Endothelial cell (in vitro differentiated cells): ENCODE measurements at regions not wholly inside any gene's neighbourhood (a gene's known extent, or its start where the extent isn't known, plus 50 kb on each side); places are given as distances from the start of the nearest gene placed in this dataset.

ENCODE experiments used
- DNase-seq: peaks from one replicate; pipeline ENCODE4 v3.0.0; 2021; ENCODE audit warnings: low spot score
- H3K27ac Mint-ChIP-seq: one replicate; pipeline ENCODE4 v1.8.0; 2021; ENCODE audit warnings: mixed read lengths, inconsistent platforms; ENCODE audit not compliant: unreplicated experiment
- H3K27me3 Mint-ChIP-seq: one replicate; pipeline ENCODE4 v1.8.0; 2021; ENCODE audit warnings: mild to moderate bottlenecking, moderate library complexity, mixed read lengths, inconsistent platforms; ENCODE audit not compliant: unreplicated experiment
- H3K36me3 Mint-ChIP-seq: one replicate; pipeline ENCODE4 v1.8.0; 2021; ENCODE audit warnings: mild to moderate bottlenecking, low read depth, mixed read lengths, inconsistent platforms; ENCODE audit not compliant: unreplicated experiment
- H3K4me1 Mint-ChIP-seq: one replicate; pipeline ENCODE4 v1.8.0; 2021; ENCODE audit warnings: mild to moderate bottlenecking, mixed read lengths, inconsistent platforms; ENCODE audit not compliant: unreplicated experiment
- H3K4me3 Mint-ChIP-seq: one replicate; pipeline ENCODE4 v1.8.0; 2021; ENCODE audit warnings: mild to moderate bottlenecking, mixed read lengths, inconsistent platforms; ENCODE audit not compliant: unreplicated experiment
- H3K9me3 Mint-ChIP-seq: one replicate; pipeline ENCODE4 v1.8.0; 2021; ENCODE audit warnings: mixed read lengths, inconsistent platforms; ENCODE audit not compliant: unreplicated experiment
- TF ChIP-seq, protein P1 (sequence below): fragments of 200-600 bp; sonication (generic); IDR thresholded peaks from one replicate; pipeline ENCODE4 v1.5.0; 2021; ENCODE audit warnings: antibody characterized with exemption; ENCODE audit not compliant: unreplicated experiment

DNA sequence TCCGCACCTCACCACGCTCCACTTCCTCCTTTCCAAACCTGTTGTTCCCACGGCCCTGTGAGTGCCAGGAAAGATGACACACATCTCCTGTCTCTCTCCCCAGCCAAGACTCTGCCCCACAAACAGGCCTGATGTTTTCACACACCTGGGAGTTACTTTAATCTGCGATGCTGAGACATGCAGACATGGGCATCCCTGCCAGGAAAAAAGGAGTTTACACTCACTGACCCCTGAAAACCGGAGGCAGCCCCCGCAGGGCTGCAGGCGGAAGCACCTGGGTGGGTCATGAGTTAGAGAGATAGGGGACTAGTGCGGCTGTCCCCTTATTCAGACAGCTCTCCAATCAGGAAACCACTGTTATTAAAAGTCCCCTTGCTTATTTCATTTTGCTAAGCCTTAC lies 106.4 kb upstream of the CARD11 start:
- H3K27ac Mint-ChIP-seq, result no peak overlapping the region
- no peaks in the 10 kb centered on the region for H3K4me1 Mint-ChIP-seq
- TF ChIP-seq, protein P1, sequence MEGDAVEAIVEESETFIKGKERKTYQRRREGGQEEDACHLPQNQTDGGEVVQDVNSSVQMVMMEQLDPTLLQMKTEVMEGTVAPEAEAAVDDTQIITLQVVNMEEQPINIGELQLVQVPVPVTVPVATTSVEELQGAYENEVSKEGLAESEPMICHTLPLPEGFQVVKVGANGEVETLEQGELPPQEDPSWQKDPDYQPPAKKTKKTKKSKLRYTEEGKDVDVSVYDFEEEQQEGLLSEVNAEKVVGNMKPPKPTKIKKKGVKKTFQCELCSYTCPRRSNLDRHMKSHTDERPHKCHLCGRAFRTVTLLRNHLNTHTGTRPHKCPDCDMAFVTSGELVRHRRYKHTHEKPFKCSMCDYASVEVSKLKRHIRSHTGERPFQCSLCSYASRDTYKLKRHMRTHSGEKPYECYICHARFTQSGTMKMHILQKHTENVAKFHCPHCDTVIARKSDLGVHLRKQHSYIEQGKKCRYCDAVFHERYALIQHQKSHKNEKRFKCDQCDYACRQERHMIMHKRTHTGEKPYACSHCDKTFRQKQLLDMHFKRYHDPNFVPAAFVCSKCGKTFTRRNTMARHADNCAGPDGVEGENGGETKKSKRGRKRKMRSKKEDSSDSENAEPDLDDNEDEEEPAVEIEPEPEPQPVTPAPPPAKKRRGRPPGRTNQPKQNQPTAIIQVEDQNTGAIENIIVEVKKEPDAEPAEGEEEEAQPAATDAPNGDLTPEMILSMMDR, result no peak
- no peak for DNase-seq
- no peaks in the 10 kb centered on the region for H3K36me3 Mint-ChIP-seq
- H3K4me3 Mint-ChIP-seq, result no peak overlapping the region
- H3K27me3 Mint-ChIP-seq, result no peaks in the 10 kb centered on the region
- H3K9me3 Mint-ChIP-seq, result no peaks in the 10 kb centered on the region

DNA sequence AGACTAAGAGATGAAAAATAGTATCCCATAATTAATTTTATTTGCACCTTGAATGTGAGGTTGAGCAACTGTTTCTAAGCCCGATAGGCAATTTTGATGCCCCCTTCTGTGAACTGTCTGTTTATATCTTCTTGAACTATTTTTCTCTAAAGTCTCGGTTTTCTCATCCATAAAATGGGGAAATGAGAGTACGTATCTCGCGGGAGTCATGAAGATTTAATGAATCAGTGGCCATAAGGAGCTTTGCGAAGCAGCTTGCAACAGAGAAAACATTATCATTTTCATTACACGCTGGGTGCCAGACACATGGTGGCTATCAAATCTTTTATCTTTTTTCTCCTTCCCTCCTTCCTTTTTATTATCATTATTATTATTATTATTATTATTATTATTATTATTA lies 108.1 kb upstream of the CARD11 start:
- Mint-ChIP-seq H3K4me3 (no peak overlapping the region), H3K4me1 (no peaks in the 10 kb centered on the region), H3K36me3 (no peaks in the 10 kb centered on the region), H3K27me3 (no peaks in the 10 kb centered on the region), H3K27ac (no peak overlapping the region), H3K9me3 (no peaks in the 10 kb centered on the region)
- DNase-seq, result no peak
- TF ChIP-seq, protein P1, result no peak

DNA sequence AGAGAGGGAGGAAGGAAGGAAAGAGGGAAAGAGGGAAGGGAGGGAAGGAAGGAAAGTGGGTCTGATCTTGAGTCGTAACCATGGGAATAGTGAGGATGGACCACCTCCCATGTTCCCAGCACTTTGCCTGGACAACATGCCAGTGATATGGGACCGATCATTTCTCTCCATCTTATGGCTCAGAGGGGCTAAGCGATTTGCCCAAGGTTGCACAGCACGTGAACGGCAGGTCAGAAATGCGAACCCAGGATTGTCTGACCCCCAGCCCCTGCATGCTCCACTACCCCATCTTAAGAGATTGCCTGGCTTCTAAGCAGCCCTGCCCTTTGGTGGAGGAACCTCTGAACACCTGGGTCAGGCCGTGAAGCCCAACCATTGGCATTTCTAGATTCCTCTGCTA lies 109.0 kb upstream of the CARD11 start:
- TF ChIP-seq, protein P1, result no peak
- H3K4me1 Mint-ChIP-seq, result no peaks in the 10 kb centered on the region

DNA sequence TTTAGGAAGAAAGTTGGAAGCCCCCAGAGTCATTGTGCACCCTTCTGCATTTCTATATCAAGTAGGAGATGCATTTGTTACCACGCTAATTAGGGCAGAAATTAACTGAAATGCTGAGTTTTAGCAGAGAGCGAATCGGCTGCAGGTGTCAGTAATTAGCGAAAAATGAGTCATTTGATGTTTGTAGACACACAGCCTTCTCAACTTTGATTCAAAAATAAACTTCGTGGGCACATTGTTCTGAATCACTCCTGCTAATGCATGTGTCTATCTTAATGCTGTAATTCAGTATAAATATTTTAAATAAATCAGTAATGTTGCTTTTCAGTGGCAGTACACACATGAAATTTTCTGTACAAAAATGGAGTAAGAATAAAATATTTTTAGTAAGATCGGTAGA lies 109.5 kb upstream of the CARD11 start:
- TF ChIP-seq, protein P1, result no peak
- Mint-ChIP-seq H3K4me3 (no peak overlapping the region), H3K36me3 (no peaks in the 10 kb centered on the region), H3K27ac (no peak overlapping the region), H3K4me1 (no peaks in the 10 kb centered on the region), H3K9me3 (no peaks in the 10 kb centered on the region), H3K27me3 (no peaks in the 10 kb centered on the region)
- no peak for DNase-seq

More for the DNA sequence above, 109.0 kb upstream of the CARD11 start:
- no peak for DNase-seq
- Mint-ChIP-seq H3K4me3 (no peak overlapping the region), H3K27ac (no peak overlapping the region), H3K36me3 (no peaks in the 10 kb centered on the region), H3K9me3 (no peaks in the 10 kb centered on the region), H3K27me3 (no peaks in the 10 kb centered on the region)

DNA sequence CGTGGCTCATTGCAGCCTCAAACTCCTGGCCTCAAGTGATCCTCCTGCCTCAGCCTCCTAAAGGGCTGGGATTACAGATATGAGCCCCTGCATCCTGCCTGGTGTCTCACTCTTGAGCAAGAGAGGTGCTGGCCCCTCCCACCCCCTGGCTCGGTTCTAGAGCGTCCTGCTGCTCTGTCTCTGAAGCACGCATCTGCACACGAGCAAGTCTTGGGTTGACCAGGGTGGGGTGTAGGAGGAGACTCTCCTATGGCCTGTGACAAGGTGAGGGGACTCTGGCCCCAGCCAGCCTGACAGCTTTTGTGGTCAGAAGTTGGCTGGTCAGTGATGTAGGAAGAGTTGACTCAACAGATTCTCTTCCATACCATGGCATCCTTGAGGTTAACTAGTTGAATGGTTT lies 110.7 kb upstream of the CARD11 start:
- no peaks in the 10 kb centered on the region for H3K9me3 Mint-ChIP-seq
- H3K4me1 Mint-ChIP-seq, result no peaks in the 10 kb centered on the region
- no peak for DNase-seq
- no peaks in the 10 kb centered on the region for H3K36me3 Mint-ChIP-seq
- TF ChIP-seq, protein P1, result no peak
- no peak overlapping the region for H3K4me3 Mint-ChIP-seq
- H3K27ac Mint-ChIP-seq, result no peak overlapping the region
- H3K27me3 Mint-ChIP-seq, result peaks cover 2% of the 10 kb centered on the region
